GM23338 (cell line): ENCODE measurements at regions not wholly inside any gene's neighbourhood (a gene's known extent, or its start where the extent isn't known, plus 50 kb on each side); places are given as distances from the start of the nearest gene placed in this dataset.

Experiments
- ETS1 ChIP-seq: IDR thresholded peaks from 2 replicates; pipeline ENCODE4 v1.6.1; 2016; ENCODE audit warnings: antibody characterized with exemption
- EZH2phosphoT487 ChIP-seq: fragments of 200-600 bp; sonication (generic); IDR thresholded peaks from one replicate; pipeline ENCODE4 v1.8.1; 2018; ENCODE audit warnings: antibody characterized with exemption; ENCODE audit not compliant: unreplicated experiment
- NANOG ChIP-seq: IDR thresholded peaks from 2 replicates; pipeline ENCODE4 v1.6.1; 2016; ENCODE audit warnings: antibody characterized with exemption, borderline replicate concordance
- ZNF331 ChIP-seq: fragments of 250-450 bp; sonication (Bioruptor Pico); IDR thresholded peaks from 2 replicates; pipeline ENCODE4 v1.5.0; 2020; ENCODE audit warnings: low read depth, mild to moderate bottlenecking, moderate library complexity
- TF ChIP-seq, protein P1 (sequence below): fragments of 250-450 bp; sonication (Bioruptor Pico); IDR thresholded peaks from 2 replicates; pipeline ENCODE4 v1.5.0; 2020; ENCODE audit warnings: mild to moderate bottlenecking, moderate library complexity
- TF ChIP-seq, protein P2 (sequence below): IDR thresholded peaks from one replicate; pipeline ENCODE4 v1.6.1; 2018; ENCODE audit warnings: antibody characterized with exemption; ENCODE audit not compliant: unreplicated experiment

DNA sequence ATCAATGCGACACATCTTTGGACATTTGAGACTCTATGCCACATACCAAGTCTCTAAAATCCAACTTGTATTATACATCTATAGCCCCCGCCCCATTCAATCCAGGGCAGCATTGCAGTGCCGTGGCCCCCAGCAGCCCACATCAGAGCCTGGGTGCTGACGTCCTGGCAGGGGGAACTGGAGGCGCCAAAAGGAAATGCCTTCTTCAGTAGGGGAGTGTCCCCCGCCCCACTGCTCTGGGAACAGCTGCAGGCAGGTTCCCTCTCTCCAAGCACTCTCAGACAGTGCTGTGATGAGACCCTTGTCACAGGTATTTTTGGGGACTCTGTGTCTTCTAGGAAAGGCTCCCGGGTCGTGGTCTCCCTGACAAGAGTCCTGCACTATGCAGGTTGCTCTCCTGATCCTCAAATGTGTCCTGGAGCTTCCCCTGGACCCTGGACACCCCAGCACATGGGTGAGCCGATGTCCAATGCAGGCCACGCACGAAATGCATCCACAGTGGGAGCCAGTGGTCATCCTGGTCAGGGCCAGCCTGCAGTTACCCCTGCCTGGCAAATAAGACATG lies 188.7 kb downstream of the RTP5 start (continued):
- TF ChIP-seq, protein P1, sequence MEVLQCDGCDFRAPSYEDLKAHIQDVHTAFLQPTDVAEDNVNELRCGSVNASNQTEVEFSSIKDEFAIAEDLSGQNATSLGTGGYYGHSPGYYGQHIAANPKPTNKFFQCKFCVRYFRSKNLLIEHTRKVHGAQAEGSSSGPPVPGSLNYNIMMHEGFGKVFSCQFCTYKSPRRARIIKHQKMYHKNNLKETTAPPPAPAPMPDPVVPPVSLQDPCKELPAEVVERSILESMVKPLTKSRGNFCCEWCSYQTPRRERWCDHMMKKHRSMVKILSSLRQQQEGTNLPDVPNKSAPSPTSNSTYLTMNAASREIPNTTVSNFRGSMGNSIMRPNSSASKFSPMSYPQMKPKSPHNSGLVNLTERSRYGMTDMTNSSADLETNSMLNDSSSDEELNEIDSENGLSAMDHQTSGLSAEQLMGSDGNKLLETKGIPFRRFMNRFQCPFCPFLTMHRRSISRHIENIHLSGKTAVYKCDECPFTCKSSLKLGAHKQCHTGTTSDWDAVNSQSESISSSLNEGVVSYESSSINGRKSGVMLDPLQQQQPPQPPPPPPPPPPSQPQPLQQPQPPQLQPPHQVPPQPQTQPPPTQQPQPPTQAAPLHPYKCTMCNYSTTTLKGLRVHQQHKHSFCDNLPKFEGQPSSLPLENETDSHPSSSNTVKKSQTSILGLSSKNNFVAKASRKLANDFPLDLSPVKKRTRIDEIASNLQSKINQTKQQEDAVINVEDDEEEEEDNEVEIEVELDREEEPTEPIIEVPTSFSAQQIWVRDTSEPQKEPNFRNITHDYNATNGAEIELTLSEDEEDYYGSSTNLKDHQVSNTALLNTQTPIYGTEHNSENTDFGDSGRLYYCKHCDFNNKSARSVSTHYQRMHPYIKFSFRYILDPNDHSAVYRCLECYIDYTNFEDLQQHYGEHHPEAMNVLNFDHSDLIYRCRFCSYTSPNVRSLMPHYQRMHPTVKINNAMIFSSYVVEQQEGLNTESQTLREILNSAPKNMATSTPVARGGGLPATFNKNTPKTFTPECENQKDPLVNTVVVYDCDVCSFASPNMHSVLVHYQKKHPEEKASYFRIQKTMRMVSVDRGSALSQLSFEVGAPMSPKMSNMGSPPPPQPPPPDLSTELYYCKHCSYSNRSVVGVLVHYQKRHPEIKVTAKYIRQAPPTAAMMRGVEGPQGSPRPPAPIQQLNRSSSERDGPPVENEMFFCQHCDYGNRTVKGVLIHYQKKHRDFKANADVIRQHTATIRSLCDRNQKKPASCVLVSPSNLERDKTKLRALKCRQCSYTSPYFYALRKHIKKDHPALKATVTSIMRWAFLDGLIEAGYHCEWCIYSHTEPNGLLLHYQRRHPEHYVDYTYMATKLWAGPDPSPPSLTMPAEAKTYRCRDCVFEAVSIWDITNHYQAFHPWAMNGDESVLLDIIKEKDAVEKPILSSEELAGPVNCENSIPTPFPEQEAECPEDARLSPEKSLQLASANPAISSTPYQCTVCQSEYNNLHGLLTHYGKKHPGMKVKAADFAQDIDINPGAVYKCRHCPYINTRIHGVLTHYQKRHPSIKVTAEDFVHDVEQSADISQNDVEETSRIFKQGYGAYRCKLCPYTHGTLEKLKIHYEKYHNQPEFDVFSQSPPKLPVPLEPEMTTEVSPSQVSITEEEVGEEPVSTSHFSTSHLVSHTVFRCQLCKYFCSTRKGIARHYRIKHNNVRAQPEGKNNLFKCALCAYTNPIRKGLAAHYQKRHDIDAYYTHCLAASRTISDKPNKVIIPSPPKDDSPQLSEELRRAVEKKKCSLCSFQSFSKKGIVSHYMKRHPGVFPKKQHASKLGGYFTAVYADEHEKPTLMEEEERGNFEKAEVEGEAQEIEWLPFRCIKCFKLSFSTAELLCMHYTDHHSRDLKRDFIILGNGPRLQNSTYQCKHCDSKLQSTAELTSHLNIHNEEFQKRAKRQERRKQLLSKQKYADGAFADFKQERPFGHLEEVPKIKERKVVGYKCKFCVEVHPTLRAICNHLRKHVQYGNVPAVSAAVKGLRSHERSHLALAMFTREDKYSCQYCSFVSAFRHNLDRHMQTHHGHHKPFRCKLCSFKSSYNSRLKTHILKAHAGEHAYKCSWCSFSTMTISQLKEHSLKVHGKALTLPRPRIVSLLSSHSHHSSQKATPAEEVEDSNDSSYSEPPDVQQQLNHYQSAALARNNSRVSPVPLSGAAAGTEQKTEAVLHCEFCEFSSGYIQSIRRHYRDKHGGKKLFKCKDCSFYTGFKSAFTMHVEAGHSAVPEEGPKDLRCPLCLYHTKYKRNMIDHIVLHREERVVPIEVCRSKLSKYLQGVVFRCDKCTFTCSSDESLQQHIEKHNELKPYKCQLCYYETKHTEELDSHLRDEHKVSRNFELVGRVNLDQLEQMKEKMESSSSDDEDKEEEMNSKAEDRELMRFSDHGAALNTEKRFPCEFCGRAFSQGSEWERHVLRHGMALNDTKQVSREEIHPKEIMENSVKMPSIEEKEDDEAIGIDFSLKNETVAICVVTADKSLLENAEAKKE (CRISPR knock-in tag) = no peak
- no peak for TF ChIP-seq ETS1
- no peak for TF ChIP-seq EZH2phosphoT487
- no peak for TF ChIP-seq ZNF331 (CRISPR knock-in tag)
- TF ChIP-seq NANOG = no peak
- TF ChIP-seq, protein P2, sequence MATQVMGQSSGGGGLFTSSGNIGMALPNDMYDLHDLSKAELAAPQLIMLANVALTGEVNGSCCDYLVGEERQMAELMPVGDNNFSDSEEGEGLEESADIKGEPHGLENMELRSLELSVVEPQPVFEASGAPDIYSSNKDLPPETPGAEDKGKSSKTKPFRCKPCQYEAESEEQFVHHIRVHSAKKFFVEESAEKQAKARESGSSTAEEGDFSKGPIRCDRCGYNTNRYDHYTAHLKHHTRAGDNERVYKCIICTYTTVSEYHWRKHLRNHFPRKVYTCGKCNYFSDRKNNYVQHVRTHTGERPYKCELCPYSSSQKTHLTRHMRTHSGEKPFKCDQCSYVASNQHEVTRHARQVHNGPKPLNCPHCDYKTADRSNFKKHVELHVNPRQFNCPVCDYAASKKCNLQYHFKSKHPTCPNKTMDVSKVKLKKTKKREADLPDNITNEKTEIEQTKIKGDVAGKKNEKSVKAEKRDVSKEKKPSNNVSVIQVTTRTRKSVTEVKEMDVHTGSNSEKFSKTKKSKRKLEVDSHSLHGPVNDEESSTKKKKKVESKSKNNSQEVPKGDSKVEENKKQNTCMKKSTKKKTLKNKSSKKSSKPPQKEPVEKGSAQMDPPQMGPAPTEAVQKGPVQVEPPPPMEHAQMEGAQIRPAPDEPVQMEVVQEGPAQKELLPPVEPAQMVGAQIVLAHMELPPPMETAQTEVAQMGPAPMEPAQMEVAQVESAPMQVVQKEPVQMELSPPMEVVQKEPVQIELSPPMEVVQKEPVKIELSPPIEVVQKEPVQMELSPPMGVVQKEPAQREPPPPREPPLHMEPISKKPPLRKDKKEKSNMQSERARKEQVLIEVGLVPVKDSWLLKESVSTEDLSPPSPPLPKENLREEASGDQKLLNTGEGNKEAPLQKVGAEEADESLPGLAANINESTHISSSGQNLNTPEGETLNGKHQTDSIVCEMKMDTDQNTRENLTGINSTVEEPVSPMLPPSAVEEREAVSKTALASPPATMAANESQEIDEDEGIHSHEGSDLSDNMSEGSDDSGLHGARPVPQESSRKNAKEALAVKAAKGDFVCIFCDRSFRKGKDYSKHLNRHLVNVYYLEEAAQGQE = no peak
